HEK293T (cell line): ENCODE measurements at regions not wholly inside any gene's neighbourhood (a gene's known extent, or its start where the extent isn't known, plus 50 kb on each side); places are given as distances from the start of the nearest gene placed in this dataset.

Experiments
- CTCF ChIA-PET: fragments of 350-600 bp; formaldehyde crosslinking; extraction: SDS; loops from one replicate; lab custom pipeline; 2021; ENCODE audit warnings: antibody characterized with exemption, inconsistent platforms; lab: Yijun Ruan, JAX
- POLR2A ChIA-PET: fragments of 350-600 bp; formaldehyde crosslinking; extraction: SDS; loops from one replicate; lab custom pipeline; 2020; ENCODE audit warnings: antibody characterized with exemption, inconsistent platforms; lab: Yijun Ruan, JAX
- DNase-seq: peaks from one replicate; pipeline ENCODE4 v3.0.0; 2012; ENCODE audit warnings: mixed read lengths; ENCODE audit errors: extremely low spot score
- ARNT ChIP-seq: fragments of 450-650 bp; IDR thresholded peaks from 2 replicates; pipeline ENCODE4 v1.6.1; 2017; ENCODE audit warnings: mild to moderate bottlenecking
- BHLHE40 ChIP-seq: fragments of 450-650 bp; IDR thresholded peaks from 2 replicates; pipeline ENCODE4 v1.6.1; 2016; ENCODE audit warnings: mild to moderate bottlenecking, moderate library complexity, borderline replicate concordance
- CTBP1 ChIP-seq: fragments of 450-650 bp; IDR thresholded peaks from 2 replicates; pipeline ENCODE4 v1.6.1; 2016; ENCODE audit warnings: borderline replicate concordance
- ELF4 ChIP-seq: fragments of 450-650 bp; IDR thresholded peaks from 2 replicates; pipeline ENCODE4 v1.6.1; 2017; ENCODE audit warnings: antibody characterized with exemption
- FOXA1 ChIP-seq: fragments of 450-650 bp; IDR thresholded peaks from 2 replicates; pipeline ENCODE4 v1.6.1; 2016; ENCODE audit warnings: mild to moderate bottlenecking
- FOXK2 ChIP-seq: fragments of 450-650 bp; IDR thresholded peaks from 2 replicates; pipeline ENCODE4 v1.6.1; 2016; ENCODE audit warnings: mild to moderate bottlenecking
- FOXM1 ChIP-seq: fragments of 450-650 bp; IDR thresholded peaks from 2 replicates; pipeline ENCODE4 v1.6.1; 2017; ENCODE audit warnings: mild to moderate bottlenecking, borderline replicate concordance
- HDGF ChIP-seq: fragments of 450-650 bp; IDR thresholded peaks from 2 replicates; pipeline ENCODE4 v1.6.1; 2017; ENCODE audit warnings: antibody characterized with exemption, borderline replicate concordance
- L3MBTL2 ChIP-seq: fragments of 450-650 bp; conservative IDR thresholded peaks from 2 replicates; pipeline ENCODE4 v1.6.1; 2016; ENCODE audit warnings: mild to moderate bottlenecking
- LEF1 ChIP-seq: fragments of 450-650 bp; IDR thresholded peaks from 2 replicates; pipeline ENCODE4 v1.6.1; 2017; ENCODE audit warnings: mild to moderate bottlenecking, borderline replicate concordance
- NFRKB ChIP-seq: fragments of 450-650 bp; IDR thresholded peaks from 2 replicates; pipeline ENCODE4 v1.6.1; 2016; ENCODE audit warnings: mild to moderate bottlenecking, moderate library complexity
- PKNOX1 ChIP-seq: fragments of 450-650 bp; IDR thresholded peaks from 2 replicates; pipeline ENCODE4 v1.6.1; 2016
- SP1 ChIP-seq: fragments of 450-650 bp; IDR thresholded peaks from 2 replicates; pipeline ENCODE4 v1.6.1; 2017
- SUZ12 ChIP-seq: fragments of 450-650 bp; IDR thresholded peaks from 2 replicates; pipeline ENCODE4 v1.6.1; 2016; ENCODE audit warnings: mild to moderate bottlenecking
- TARDBP ChIP-seq: fragments of 450-650 bp; IDR thresholded peaks from 2 replicates; pipeline ENCODE4 v1.6.1; 2016
- ZNF384 ChIP-seq: fragments of 450-650 bp; IDR thresholded peaks from 2 replicates; pipeline ENCODE4 v1.6.1; 2016

- no peak for DNase-seq
- TF ChIP-seq FOXK2: no peak
- TF ChIP-seq FOXM1: no peak
- TF ChIP-seq TARDBP: no peak
- no peak for TF ChIP-seq L3MBTL2
- no peak for TF ChIP-seq LEF1
- TF ChIP-seq SP1: no peak
- TF ChIP-seq ZNF384: no peak
- TF ChIP-seq PKNOX1: no peak
- TF ChIP-seq NFRKB: no peak
- no peak for TF ChIP-seq HDGF
- ChIA-PET POLR2A (no interaction called here), CTCF (no interaction called here)
Measured at GRCh38 chr6:119848696-119849095, 499.1 kb upstream of the MAN1A1 start.

GRCh38 chr6:119845161-119845560 is 495.6 kb upstream of the MAN1A1 start:
- ChIA-PET POLR2A (no interaction called here), CTCF (interaction anchor here (0.6 kb wide), 1 partner anchor 233 kb away, joined by 3 read pairs; no protein-coding TSS in a partner anchor)
- DNase-seq: no peak
- TF ChIP-seq FOXK2: no peak
- TF ChIP-seq PKNOX1: no peak
- TF ChIP-seq SP1: no peak
- no peak for TF ChIP-seq HDGF
- no peak for TF ChIP-seq ELF4
- TF ChIP-seq TARDBP: no peak
- no peak for TF ChIP-seq ARNT
- TF ChIP-seq ZNF384: no peak
- TF ChIP-seq FOXA1: no peak
- no peak for TF ChIP-seq CTBP1
- TF ChIP-seq BHLHE40: no peak
- no peak for TF ChIP-seq NFRKB
- TF ChIP-seq SUZ12: no peak
- TF ChIP-seq L3MBTL2: no peak
- no peak for TF ChIP-seq LEF1

- ChIA-PET POLR2A (no interaction called here), CTCF (no interaction called here)
- no peak for DNase-seq
- TF ChIP-seq LEF1: no peak
- no peak for TF ChIP-seq ARNT
- TF ChIP-seq SP1: no peak
- TF ChIP-seq FOXK2: no peak
- TF ChIP-seq L3MBTL2: no peak
- no peak for TF ChIP-seq PKNOX1
- TF ChIP-seq TARDBP: no peak
- TF ChIP-seq FOXA1: no peak
- no peak for TF ChIP-seq CTBP1
- TF ChIP-seq ELF4: no peak
- no peak for TF ChIP-seq ZNF384
- no peak for TF ChIP-seq SUZ12
- TF ChIP-seq NFRKB: no peak
Measured at GRCh38 chr6:119844387-119844786, 494.8 kb upstream of the MAN1A1 start.

GRCh38 chr6:119842191-119842590 is 492.6 kb upstream of the MAN1A1 start:
- TF ChIP-seq BHLHE40 (no peak), TARDBP (no peak), FOXA1 (no peak), FOXK2 (no peak), ARNT (no peak), FOXM1 (no peak), L3MBTL2 (no peak), PKNOX1 (no peak), SP1 (no peak), SUZ12 (no peak), NFRKB (no peak), ZNF384 (no peak), CTBP1 (no peak), ELF4 (no peak), LEF1 (no peak), HDGF (no peak)
- no peak for DNase-seq
- POLR2A ChIA-PET: no interaction called here
- CTCF ChIA-PET: no interaction called here

- CTCF ChIA-PET: no interaction called here
Measured at GRCh38 chr6:119838043-119838442, 488.5 kb upstream of the MAN1A1 start.

GRCh38 chr6:119834418-119834817 is 484.9 kb upstream of the MAN1A1 start:
- no peak for DNase-seq
- TF ChIP-seq HDGF (no peak), TARDBP (no peak), FOXM1 (no peak), L3MBTL2 (no peak), ZNF384 (no peak), FOXK2 (no peak), SP1 (no peak), CTBP1 (no peak), NFRKB (no peak), BHLHE40 (no peak), LEF1 (no peak), ELF4 (no peak)
- CTCF ChIA-PET: no interaction called here
- POLR2A ChIA-PET: no interaction called here

More at GRCh38 chr6:119838043-119838442, 488.5 kb upstream of the MAN1A1 start:
- no peak for DNase-seq
- POLR2A ChIA-PET: no interaction called here
- TF ChIP-seq ARNT (no peak), BHLHE40 (no peak), HDGF (no peak), SP1 (no peak), FOXA1 (no peak)
